D721Med (cell line): ENCODE measurements at regions not wholly inside any gene's neighbourhood (a gene's known extent, or its start where the extent isn't known, plus 50 kb on each side); places are given as distances from the start of the nearest gene placed in this dataset.

ENCODE experiments used
- DNase-seq: peaks from one replicate; pipeline ENCODE4 v3.0.0; 2011; ENCODE audit warnings: low spot score; ENCODE audit not compliant: insufficient read length
- FAIRE-seq: peaks from 2 replicates; lab custom pipeline; 2011; peaks lifted over from hg19 to GRCh38; lab: Jason Lieb, UNC
- CTCF ChIP-seq: IDR thresholded peaks from 2 replicates; pipeline ENCODE4 v1.5.1; 2012; ENCODE audit warnings: mild to moderate bottlenecking, control low read depth; ENCODE audit not compliant: insufficient read depth; ENCODE audit errors: missing control alignments

- no peak for TF ChIP-seq CTCF
- FAIRE-seq (no peak), DNase-seq (no peak)
Measured at GRCh38 chr3:194805546-194805945, 119.9 kb downstream of the FAM43A start.

- no peak for DNase-seq
- FAIRE-seq = no peak
- no peak for TF ChIP-seq CTCF
Measured at GRCh38 chr3:194806991-194807630, 121.4 kb downstream of the FAM43A start.

- no peak for FAIRE-seq
Measured at GRCh38 chr3:194808640-194809097, 123.0 kb downstream of the FAM43A start.

GRCh38 chr3:194809382-194809781 lies 123.7 kb downstream of the FAM43A start:
- DNase-seq = no peak
- no peak for TF ChIP-seq CTCF
- no peak for FAIRE-seq

More at GRCh38 chr3:194808640-194809097, 123.0 kb downstream of the FAM43A start:
- TF ChIP-seq CTCF = no peak
- DNase-seq = no peak

- FAIRE-seq (no peak), DNase-seq (no peak)
- TF ChIP-seq CTCF = no peak
Measured at GRCh38 chr3:194810076-194810475, 124.4 kb downstream of the FAM43A start.

GRCh38 chr3:194811118-194811517 lies 125.4 kb downstream of the FAM43A start:
- no peak for FAIRE-seq

More at GRCh38 chr3:194811118-194811517, 125.4 kb downstream of the FAM43A start:
- DNase-seq = no peak
- no peak for TF ChIP-seq CTCF
